Parathyroid adenoma (tissue), 2 donors: ENCODE measurements at regions not wholly inside any gene's neighbourhood (a gene's known extent, or its start where the extent isn't known, plus 50 kb on each side); places are given as distances from the start of the nearest gene placed in this dataset.

Source experiments
- H2AFZ ChIP-seq: fragments of 300-600 bp; sonication (generic); one replicate; pipeline ENCODE4 v1.7.0; 2017; ENCODE audit warnings: antibody characterized with exemption, mild to moderate bottlenecking
- H3K27ac ChIP-seq: fragments of 300-600 bp; sonication (generic); one replicate; pipeline ENCODE4 v1.7.0; 2017
- H3K27me3 ChIP-seq: fragments of 300-600 bp; sonication (generic); one replicate; pipeline ENCODE4 v1.7.0; 2017; ENCODE audit warnings: low read length; ENCODE audit not compliant: control insufficient read depth, insufficient read depth
- H3K36me3 ChIP-seq: fragments of 300-600 bp; sonication (generic); one replicate; pipeline ENCODE4 v1.7.0; 2017; ENCODE audit warnings: low read length; ENCODE audit not compliant: control insufficient read depth, insufficient read depth
- H3K4me1 ChIP-seq: fragments of 300-600 bp; sonication (generic); one replicate; pipeline ENCODE4 v1.7.0; 2017; ENCODE audit warnings: control low read depth
- H3K4me2 ChIP-seq: fragments of 300-600 bp; sonication (generic); one replicate; pipeline ENCODE4 v1.7.0; 2017; ENCODE audit warnings: low read length
- H3K4me3 ChIP-seq: fragments of 300-600 bp; sonication (generic); one replicate; pipeline ENCODE4 v1.7.0; 2017; ENCODE audit warnings: low read depth, low read length
- H3K79me2 ChIP-seq: fragments of 300-600 bp; sonication (generic); one replicate; pipeline ENCODE4 v1.7.0; 2017; ENCODE audit warnings: control low read depth
- H3K9ac ChIP-seq: fragments of 300-600 bp; sonication (generic); one replicate; pipeline ENCODE4 v1.7.0; 2017; ENCODE audit warnings: mild to moderate bottlenecking
- H3K9me3 ChIP-seq: fragments of 300-600 bp; sonication (generic); one replicate; pipeline ENCODE4 v1.7.0; 2017; ENCODE audit warnings: low read length; ENCODE audit not compliant: control insufficient read depth
- CTCF ChIP-seq: fragments of 300-600 bp; sonication (generic); IDR thresholded peaks from one replicate; pipeline ENCODE4 v1.7.0; 2017; ENCODE audit warnings: antibody characterized with exemption, mild to moderate bottlenecking
- donor health status: primary hyperparathyroidism.

- Histone ChIP-seq H3K9me3 (no peaks in the 10 kb centered on the region), H2AFZ (no peak overlapping the region), H3K79me2 (no peaks in the 10 kb centered on the region), H3K4me2 (no peak overlapping the region), H3K27me3 (no peaks in the 10 kb centered on the region), H3K27ac (no peak overlapping the region), H3K4me1 (no peaks in the 10 kb centered on the region), H3K9ac (no peak overlapping the region), H3K36me3 (no peaks in the 10 kb centered on the region), H3K4me3 (no peak overlapping the region)
- no peak for TF ChIP-seq CTCF
These were observed 57.7 kb downstream of the SOX3 start for GRCh38 chrX:140447150-140447549.

- Histone ChIP-seq H3K4me1 (no peaks in the 10 kb centered on the region), H3K4me2 (no peak overlapping the region), H3K9ac (no peak overlapping the region), H3K4me3 (no peak overlapping the region), H3K27me3 (no peaks in the 10 kb centered on the region), H3K9me3 (no peaks in the 10 kb centered on the region), H2AFZ (no peak overlapping the region), H3K36me3 (no peaks in the 10 kb centered on the region), H3K27ac (no peak overlapping the region), H3K79me2 (no peaks in the 10 kb centered on the region)
- no peak for TF ChIP-seq CTCF
These were observed 64.0 kb downstream of the SOX3 start for GRCh38 chrX:140440876-140441275.

DNA sequence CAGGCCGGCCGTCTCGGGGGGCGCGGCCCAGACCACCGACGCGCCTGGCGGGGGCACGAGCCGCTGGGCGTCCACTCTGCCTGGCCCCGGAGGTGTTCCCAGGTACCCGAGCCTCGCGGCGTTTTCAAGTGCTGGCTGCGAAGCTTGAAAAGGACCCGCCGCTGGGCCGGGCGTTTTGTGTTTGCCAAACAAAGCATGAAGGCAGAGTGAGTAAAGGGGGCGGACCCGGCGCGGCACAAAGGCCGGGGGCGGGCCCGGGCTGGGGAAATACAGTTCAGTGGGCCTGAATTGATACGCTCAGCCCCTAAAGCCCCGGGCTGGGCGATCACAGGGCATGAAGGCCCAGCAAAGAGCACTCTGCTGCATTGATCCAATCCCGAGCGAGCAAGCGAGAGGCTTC lies 65.4 kb downstream of the SOX3 start:
- Histone ChIP-seq H3K27me3 (no peaks in the 10 kb centered on the region), H3K36me3 (no peaks in the 10 kb centered on the region), H3K9me3 (no peaks in the 10 kb centered on the region), H3K9ac (no peak overlapping the region), H3K79me2 (no peaks in the 10 kb centered on the region), H3K4me3 (no peak overlapping the region), H3K4me2 (peak overlapping the region; percentile 31), H3K27ac (no peak overlapping the region), H3K4me1 (no peaks in the 10 kb centered on the region), H2AFZ (no peak overlapping the region)
- TF ChIP-seq CTCF = no peak

GRCh38 chrX:140434347-140434746 lies 70.5 kb downstream of the SOX3 start:
- no peaks in the 10 kb centered on the region for H3K79me2 ChIP-seq
- no peak overlapping the region for H3K27ac ChIP-seq
- no peak overlapping the region for H3K4me2 ChIP-seq
- H3K9ac ChIP-seq = no peak overlapping the region
- H3K36me3 ChIP-seq = no peaks in the 10 kb centered on the region
- no peak overlapping the region for H3K4me3 ChIP-seq
- H3K9me3 ChIP-seq = no peaks in the 10 kb centered on the region
- no peaks in the 10 kb centered on the region for H3K27me3 ChIP-seq
- no peak for TF ChIP-seq CTCF
- no peaks in the 10 kb centered on the region for H3K4me1 ChIP-seq
- no peak overlapping the region for H2AFZ ChIP-seq

GRCh38 chrX:140433582-140433981 lies 71.3 kb downstream of the SOX3 start:
- no peaks in the 10 kb centered on the region for H3K9me3 ChIP-seq
- no peaks in the 10 kb centered on the region for H3K4me1 ChIP-seq
- no peaks in the 10 kb centered on the region for H3K79me2 ChIP-seq
- H3K27ac ChIP-seq = no peak overlapping the region
- H3K4me2 ChIP-seq = no peak overlapping the region
- H3K36me3 ChIP-seq = no peaks in the 10 kb centered on the region
- TF ChIP-seq CTCF = no peak
- no peak overlapping the region for H3K9ac ChIP-seq
- no peaks in the 10 kb centered on the region for H3K27me3 ChIP-seq
- H2AFZ ChIP-seq = no peak overlapping the region
- H3K4me3 ChIP-seq = no peak overlapping the region
